Activated T-cell treated with anti-CD3 and anti-CD28 coated beads for 24 hours (primary cell): ENCODE measurements at regions not wholly inside any gene's neighbourhood (a gene's known extent, or its start where the extent isn't known, plus 50 kb on each side); places are given as distances from the start of the nearest gene placed in this dataset.

Source experiments
- DNase-seq: peaks from one replicate; pipeline ENCODE4 v3.0.0-alpha.2; 2020; ENCODE audit warnings: low read depth

DNA sequence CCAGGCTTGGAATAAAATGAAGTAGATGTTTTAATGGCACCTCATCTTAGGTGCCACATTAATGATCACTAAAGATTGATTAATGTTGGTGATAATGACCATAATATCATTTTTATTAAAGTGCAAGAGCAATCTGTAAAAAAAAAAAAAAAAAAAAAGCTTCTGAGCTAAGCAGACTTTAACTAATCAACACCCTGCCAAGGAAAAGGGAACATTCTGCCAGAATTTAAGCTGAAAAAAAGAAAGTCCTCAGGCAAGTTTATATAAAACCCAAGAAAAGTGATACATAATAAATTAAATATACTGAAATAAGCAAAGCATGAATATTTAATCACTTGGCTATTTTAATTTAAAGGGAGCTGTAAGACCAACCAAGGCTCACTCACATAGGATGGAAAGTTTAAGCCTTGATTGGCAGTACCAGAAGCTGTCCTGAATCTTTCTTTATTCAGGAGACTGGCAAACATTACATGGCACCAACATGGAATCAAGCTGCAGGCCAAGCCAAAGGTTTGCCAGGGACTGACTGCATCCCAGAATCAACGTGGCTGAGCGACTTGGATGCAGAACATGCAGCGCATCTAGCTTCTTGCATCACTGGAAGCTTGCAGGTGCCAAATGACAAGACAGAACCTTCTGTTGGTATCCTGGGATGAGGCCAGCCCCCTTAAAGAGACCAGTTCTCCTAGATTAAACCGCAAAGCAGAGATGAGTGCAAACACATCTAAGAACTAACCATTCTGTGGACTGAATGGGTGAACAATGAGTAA, 413.6 kb downstream of the ENC1 start:
- DNase-seq, result no peak

DNA sequence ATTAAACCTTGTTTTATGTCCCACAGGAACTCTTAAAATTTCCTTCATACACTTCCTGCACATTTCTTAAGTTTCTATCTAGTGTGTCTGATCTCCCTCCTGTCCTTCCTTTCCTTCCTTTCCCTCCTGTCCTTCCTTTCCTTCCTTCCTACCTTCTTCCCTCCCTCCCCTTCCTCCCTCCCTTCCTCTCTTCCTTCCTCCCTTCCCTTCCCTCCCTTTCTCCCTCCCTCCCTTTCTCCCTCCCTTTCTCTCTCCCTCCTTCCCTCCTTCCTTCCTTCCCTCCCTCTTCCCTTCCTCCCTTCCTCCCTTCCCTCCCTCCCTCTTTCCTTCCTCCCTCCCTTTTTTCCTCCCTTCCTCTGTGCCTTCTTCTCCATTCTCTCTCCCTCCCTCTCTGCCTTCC, 414.9 kb downstream of the ENC1 start:
- DNase-seq, result no peak

DNA sequence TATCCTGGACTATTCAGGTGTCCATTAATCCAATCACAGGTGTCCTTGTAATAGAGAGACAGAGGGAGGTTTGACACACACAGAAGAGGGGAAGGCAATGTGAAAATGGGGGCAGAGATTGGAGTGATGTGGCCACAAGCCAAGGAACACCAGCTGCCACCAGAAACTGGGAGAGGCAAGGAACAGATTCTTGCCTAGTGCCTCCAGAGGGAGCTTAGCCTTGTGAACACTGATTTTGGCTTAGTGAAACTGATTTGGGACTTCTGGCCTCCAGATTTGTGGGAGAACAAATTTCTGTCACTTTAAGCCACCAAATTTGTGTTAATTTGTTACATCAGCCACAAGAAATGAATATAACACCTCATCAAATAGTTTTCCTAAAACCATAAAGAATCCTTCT, 416.2 kb downstream of the ENC1 start:
- no peak for DNase-seq

DNA sequence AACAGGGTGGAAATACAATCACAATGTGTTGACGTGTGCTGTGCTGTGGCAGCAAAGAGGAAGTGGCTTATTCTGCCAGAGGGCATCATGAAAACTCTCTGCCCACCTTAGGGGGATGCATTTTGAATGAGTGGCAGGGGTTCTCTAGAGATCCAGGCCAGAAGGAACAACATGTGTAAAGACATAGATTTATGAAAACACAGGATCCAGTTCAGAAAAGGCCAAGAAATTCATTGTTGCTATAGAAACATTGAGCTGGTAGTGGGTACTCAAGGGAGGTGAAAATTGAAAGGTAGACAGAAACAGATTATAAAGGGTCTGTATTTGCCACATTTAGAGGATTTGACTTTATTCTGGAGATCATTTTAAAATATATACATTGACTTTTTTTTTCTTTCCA, 417.7 kb downstream of the ENC1 start:
- no peak for DNase-seq

- DNase-seq, result no peak
Measured at GRCh38 chr5:74221413-74221812, 419.1 kb downstream of the ENC1 start.

GRCh38 chr5:74216012-74216411, 424.5 kb downstream of the ENC1 start:
- no peak for DNase-seq

DNA sequence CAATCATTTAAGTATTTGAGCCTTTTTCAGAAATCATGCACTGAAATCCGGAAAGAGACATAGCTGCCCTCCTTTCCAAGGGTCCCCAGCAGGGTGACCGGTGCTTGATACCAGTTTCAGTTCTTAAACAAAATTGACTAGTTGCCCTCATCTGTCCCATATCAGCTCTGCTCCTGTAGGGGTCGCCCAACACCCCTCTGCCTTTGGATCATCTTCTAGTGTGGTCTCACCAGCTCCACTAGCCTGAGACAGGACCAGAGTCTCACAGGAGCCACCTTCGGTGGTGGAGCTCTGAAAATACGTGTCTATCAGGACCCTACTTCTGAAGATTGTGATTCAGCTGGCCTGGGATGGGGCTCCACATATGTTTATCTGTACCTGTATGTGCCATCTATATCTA, 428.2 kb downstream of the ENC1 start:
- DNase-seq, result no peak

- DNase-seq, result no peak
Measured at GRCh38 chr5:74209571-74209970, 431.0 kb downstream of the ENC1 start.

- no peak for DNase-seq
Measured at GRCh38 chr5:74206579-74207550, 433.7 kb downstream of the ENC1 start.

- DNase-seq, result no peak
Measured at GRCh38 chr5:74205767-74206578, 434.6 kb downstream of the ENC1 start.

- DNase-seq, result no peak
Measured at GRCh38 chr5:74201334-74202081, 439.0 kb downstream of the ENC1 start.

DNA sequence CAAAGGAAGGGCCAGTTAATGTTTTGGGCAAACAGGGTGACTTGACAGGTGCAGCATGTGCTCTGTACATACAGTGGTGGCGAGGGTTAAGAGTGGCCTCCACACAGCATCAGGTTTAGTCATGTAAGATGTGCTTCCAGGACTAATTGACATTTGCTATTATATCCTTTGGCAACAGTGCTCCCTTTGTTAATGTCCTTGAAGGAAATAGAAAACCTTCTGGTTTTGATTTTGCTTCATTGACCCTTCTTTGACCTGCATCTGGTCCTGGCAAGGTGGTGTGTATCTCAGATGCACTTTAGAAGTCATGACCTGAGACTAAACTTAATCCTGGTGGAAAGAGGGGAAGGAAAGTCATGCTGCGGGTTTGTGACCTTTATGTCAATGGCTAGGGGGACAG, 440.0 kb downstream of the ENC1 start:
- DNase-seq, result no peak

- DNase-seq, result no peak
Measured at GRCh38 chr5:74199436-74200210, 440.9 kb downstream of the ENC1 start.

- no peak for DNase-seq
Measured at GRCh38 chr5:74199005-74199404, 441.5 kb downstream of the ENC1 start.

DNA sequence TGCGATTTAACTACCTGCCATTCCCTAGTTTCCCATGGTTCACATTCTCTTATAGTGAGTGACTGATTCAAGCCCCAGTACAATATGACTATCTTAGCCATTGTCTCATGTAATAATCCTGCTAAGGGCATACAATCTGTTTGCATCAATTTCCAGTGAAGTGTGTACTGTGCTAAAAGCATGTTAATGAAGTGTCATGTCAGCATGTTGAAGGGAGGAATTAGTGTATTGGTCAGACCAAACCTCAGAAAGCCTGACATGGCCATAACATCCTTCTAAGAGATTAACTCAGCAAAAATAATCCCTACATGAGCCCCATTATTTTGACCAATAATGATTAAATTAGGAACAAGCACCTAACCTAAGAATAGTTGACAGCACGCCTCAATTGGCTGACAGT, 442.4 kb downstream of the ENC1 start:
- DNase-seq, result no peak

GRCh38 chr5:74196233-74196632, 444.3 kb downstream of the ENC1 start:
- no peak for DNase-seq

DNA sequence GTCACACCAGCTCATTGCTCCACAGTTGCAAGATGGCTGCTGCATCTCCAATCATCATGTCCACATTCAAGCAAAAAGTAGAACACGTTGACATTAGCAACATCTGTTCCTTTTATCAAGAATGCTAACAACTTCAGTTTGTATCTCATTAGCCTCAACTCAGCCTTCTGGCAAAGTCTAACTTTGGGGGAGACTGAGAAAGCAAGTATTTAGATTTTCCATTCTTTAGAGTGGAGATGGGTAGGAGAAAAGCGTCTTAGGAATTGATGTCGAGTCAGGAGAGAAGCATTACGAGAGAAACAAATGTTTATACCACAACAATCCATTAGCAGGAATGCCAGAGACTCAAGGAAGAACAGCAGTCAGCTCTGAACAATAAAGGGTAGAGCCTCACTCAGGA, 446.3 kb downstream of the ENC1 start:
- DNase-seq, result no peak

DNA sequence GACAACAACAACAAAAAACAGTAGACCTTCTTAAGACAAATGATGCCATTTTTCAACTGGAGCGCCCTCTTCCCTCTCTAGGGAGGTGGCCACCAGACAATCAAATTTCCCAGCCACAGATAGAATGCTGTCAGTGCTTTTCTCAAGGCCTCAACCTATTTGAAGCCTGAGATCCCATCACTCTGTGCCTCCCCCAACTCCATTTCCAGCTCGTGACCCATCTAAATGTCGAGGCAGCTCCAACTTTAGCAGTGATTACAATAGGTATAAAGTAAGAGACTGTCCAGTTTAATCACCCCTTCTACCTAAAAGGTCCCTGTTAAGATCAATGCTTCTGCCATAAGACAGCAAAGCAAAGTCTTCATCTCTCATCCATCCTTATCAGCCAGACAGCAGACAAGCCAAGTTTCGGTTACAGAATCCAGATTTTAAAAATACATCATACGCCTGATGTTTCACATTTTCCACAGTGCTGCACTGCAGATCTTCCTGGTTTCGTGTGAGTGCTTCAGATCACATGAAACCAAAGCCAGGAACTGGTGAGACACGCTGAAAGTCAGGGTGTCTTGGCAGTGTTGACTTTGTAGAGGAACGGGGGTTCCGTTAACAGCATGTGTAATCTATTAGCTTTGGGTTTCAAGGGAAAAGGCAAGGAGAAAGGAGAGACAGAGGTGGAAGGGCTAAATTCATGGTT, 447.8 kb downstream of the ENC1 start:
- DNase-seq, result no peak

GRCh38 chr5:74188351-74189105, 452.0 kb downstream of the ENC1 start:
- DNase-seq, result no peak
